ENCODE measurements at regions not wholly inside any gene's neighbourhood (a gene's known extent, or its start where the extent isn't known, plus 50 kb on each side); places are given as distances from the start of the nearest gene placed in this dataset.

DNA sequence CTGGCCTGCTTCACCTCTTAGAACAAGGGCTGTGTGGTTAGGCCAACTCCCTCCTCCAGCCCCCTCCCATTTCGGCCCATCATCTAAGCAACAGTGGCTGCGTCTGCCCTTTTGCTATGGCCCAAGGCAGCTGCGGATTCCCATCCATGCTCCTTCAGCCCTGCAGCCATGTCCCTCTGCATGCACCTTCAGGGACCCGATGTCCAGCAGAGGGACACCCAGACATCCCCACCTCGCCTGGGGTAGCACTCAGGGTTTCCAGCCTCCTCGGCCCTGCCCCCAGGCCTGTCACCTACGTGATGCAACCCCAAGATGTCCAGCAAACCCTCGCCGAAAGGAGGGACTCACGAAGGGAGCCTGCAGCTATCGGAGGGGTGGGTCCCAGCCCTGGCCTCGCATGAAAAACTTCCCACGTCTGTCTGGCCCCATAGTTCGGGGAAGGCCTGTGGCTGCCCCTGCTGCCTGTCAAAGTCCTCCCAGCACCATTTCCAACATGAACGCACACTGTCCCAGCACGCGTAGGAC, 194.4 kb downstream of the CTTN start:
- TF ChIP-seq EZH2 (IDR thresholded peaks at IDR 0.05; ENCODE audit: borderline replicate concordance, insufficient read depth, low read length, poor library complexity, severe bottlenecking): no peak
- TF ChIP-seq, protein P1, sequence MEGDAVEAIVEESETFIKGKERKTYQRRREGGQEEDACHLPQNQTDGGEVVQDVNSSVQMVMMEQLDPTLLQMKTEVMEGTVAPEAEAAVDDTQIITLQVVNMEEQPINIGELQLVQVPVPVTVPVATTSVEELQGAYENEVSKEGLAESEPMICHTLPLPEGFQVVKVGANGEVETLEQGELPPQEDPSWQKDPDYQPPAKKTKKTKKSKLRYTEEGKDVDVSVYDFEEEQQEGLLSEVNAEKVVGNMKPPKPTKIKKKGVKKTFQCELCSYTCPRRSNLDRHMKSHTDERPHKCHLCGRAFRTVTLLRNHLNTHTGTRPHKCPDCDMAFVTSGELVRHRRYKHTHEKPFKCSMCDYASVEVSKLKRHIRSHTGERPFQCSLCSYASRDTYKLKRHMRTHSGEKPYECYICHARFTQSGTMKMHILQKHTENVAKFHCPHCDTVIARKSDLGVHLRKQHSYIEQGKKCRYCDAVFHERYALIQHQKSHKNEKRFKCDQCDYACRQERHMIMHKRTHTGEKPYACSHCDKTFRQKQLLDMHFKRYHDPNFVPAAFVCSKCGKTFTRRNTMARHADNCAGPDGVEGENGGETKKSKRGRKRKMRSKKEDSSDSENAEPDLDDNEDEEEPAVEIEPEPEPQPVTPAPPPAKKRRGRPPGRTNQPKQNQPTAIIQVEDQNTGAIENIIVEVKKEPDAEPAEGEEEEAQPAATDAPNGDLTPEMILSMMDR (IDR thresholded peaks at IDR 0.05; ENCODE audit: poor library complexity, severe bottlenecking): no peak
- TF ChIP-seq POLR2AphosphoS5 (IDR thresholded peaks at IDR 0.05): no peak
- TF ChIP-seq, protein P2, sequence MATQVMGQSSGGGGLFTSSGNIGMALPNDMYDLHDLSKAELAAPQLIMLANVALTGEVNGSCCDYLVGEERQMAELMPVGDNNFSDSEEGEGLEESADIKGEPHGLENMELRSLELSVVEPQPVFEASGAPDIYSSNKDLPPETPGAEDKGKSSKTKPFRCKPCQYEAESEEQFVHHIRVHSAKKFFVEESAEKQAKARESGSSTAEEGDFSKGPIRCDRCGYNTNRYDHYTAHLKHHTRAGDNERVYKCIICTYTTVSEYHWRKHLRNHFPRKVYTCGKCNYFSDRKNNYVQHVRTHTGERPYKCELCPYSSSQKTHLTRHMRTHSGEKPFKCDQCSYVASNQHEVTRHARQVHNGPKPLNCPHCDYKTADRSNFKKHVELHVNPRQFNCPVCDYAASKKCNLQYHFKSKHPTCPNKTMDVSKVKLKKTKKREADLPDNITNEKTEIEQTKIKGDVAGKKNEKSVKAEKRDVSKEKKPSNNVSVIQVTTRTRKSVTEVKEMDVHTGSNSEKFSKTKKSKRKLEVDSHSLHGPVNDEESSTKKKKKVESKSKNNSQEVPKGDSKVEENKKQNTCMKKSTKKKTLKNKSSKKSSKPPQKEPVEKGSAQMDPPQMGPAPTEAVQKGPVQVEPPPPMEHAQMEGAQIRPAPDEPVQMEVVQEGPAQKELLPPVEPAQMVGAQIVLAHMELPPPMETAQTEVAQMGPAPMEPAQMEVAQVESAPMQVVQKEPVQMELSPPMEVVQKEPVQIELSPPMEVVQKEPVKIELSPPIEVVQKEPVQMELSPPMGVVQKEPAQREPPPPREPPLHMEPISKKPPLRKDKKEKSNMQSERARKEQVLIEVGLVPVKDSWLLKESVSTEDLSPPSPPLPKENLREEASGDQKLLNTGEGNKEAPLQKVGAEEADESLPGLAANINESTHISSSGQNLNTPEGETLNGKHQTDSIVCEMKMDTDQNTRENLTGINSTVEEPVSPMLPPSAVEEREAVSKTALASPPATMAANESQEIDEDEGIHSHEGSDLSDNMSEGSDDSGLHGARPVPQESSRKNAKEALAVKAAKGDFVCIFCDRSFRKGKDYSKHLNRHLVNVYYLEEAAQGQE (IDR thresholded peaks at IDR 0.05; ENCODE audit: borderline replicate concordance): no peak
- no peak for TF ChIP-seq RAD21 (conservative IDR thresholded peaks at IDR 0.05)
- no peak for TF ChIP-seq EP300 (conservative IDR thresholded peaks at IDR 0.05; ENCODE audit: poor library complexity, severe bottlenecking)
- TF ChIP-seq MXI1 (conservative IDR thresholded peaks at IDR 0.05; ENCODE audit: poor library complexity, severe bottlenecking): no peak
